Karpas-422 (cell line): ENCODE measurements at regions not wholly inside any gene's neighbourhood (a gene's known extent, or its start where the extent isn't known, plus 50 kb on each side); places are given as distances from the start of the nearest gene placed in this dataset.

Experiments used
- DNase-seq: peaks from one replicate; pipeline ENCODE4 v3.0.0-alpha.2; 2015
- H2AFZ ChIP-seq: fragments of 200-600 bp; sonication (generic); 2 replicates; pipeline ENCODE4 v1.6.1; 2014; ENCODE audit warnings: antibody characterized with exemption, low read length, mixed read lengths
- H3K27ac ChIP-seq: fragments of 200-600 bp; sonication (generic); 2 replicates; pipeline ENCODE4 v1.5.1; 2014; ENCODE audit warnings: mild to moderate bottlenecking, low read length, moderate library complexity
- H3K27me3 ChIP-seq: fragments of 200-600 bp; sonication (generic); 2 replicates; pipeline ENCODE4 v1.6.1; 2014; ENCODE audit warnings: low read length, mixed read lengths
- H3K36me3 ChIP-seq: fragments of 200-600 bp; sonication (generic); 2 replicates; pipeline ENCODE4 v1.6.1; 2014; ENCODE audit warnings: low read length, mixed read lengths; ENCODE audit not compliant: insufficient read depth
- H3K4me1 ChIP-seq: fragments of 200-600 bp; sonication (generic); 2 replicates; pipeline ENCODE4 v1.6.1; 2014; ENCODE audit warnings: mild to moderate bottlenecking, low read length, mixed read lengths
- H3K4me2 ChIP-seq: fragments of 200-600 bp; sonication (generic); 2 replicates; pipeline ENCODE4 v1.6.1; 2014; ENCODE audit warnings: low read length, low read depth, mild to moderate bottlenecking; ENCODE audit not compliant: poor library complexity, severe bottlenecking
- H3K4me3 ChIP-seq: fragments of 200-600 bp; sonication (generic); 2 replicates; pipeline ENCODE4 v1.5.1; 2014; ENCODE audit warnings: mild to moderate bottlenecking, antibody characterized with exemption, low read length, mixed read lengths
- H3K79me2 ChIP-seq: fragments of 200-600 bp; sonication (generic); 2 replicates; pipeline ENCODE4 v1.6.1; 2014; ENCODE audit warnings: mild to moderate bottlenecking, low read length, mixed read lengths
- H3K9ac ChIP-seq: fragments of 200-600 bp; sonication (generic); 2 replicates; pipeline ENCODE4 v1.6.0; 2014; ENCODE audit warnings: low read length
- H3K9me2 ChIP-seq: fragments of 200-600 bp; sonication (generic), shearing (Covaris generic); replicated peaks from 2 replicates; pipeline ENCODE4 v1.6.0; 2014; ENCODE audit warnings: mild to moderate bottlenecking, low read length, moderate library complexity; ENCODE audit not compliant: insufficient read depth
- H3K9me3 ChIP-seq: fragments of 300-700, 200-600 bp; sonication (generic); 2 replicates; pipeline ENCODE4 v1.6.1; 2014; ENCODE audit warnings: low read length, mixed read lengths
- H4K20me1 ChIP-seq: fragments of 200-600 bp; sonication (generic); 2 replicates; pipeline ENCODE4 v1.6.1; 2014; ENCODE audit warnings: mild to moderate bottlenecking, antibody characterized with exemption, low read length, low read depth; ENCODE audit not compliant: insufficient read depth

- no peaks in the 10 kb centered on the region for H3K36me3 ChIP-seq
- no peaks in the 10 kb centered on the region for H3K9me2 ChIP-seq
- H2AFZ ChIP-seq: no peak overlapping the region
- DNase-seq: no peak
- no peaks in the 10 kb centered on the region for H3K4me1 ChIP-seq
- H3K27me3 ChIP-seq: no peaks in the 10 kb centered on the region
- no peaks in the 10 kb centered on the region for H3K79me2 ChIP-seq
- H4K20me1 ChIP-seq: no peaks in the 10 kb centered on the region
- no peaks in the 10 kb centered on the region for H3K9me3 ChIP-seq
- no peak overlapping the region for H3K9ac ChIP-seq
- no peak overlapping the region for H3K27ac ChIP-seq
- H3K4me2 ChIP-seq: no peak overlapping the region
- H3K4me3 ChIP-seq: no peak overlapping the region
These were observed 76.8 kb upstream of the DPH6 start for GRCh38 chr15:35622641-35623340.

GRCh38 chr15:35624881-35625280 is 78.9 kb upstream of the DPH6 start:
- Histone ChIP-seq H2AFZ (no peak overlapping the region), H3K4me2 (no peak overlapping the region), H3K27me3 (no peaks in the 10 kb centered on the region), H4K20me1 (no peaks in the 10 kb centered on the region), H3K4me1 (no peaks in the 10 kb centered on the region), H3K9ac (no peak overlapping the region), H3K79me2 (no peaks in the 10 kb centered on the region), H3K9me2 (no peaks in the 10 kb centered on the region), H3K9me3 (no peaks in the 10 kb centered on the region), H3K36me3 (no peaks in the 10 kb centered on the region), H3K27ac (no peak overlapping the region), H3K4me3 (no peak overlapping the region)
- no peak for DNase-seq

- no peak for DNase-seq
- Histone ChIP-seq H2AFZ (no peak overlapping the region), H4K20me1 (no peaks in the 10 kb centered on the region), H3K4me3 (no peak overlapping the region), H3K36me3 (no peaks in the 10 kb centered on the region), H3K27ac (no peak overlapping the region), H3K9me2 (no peaks in the 10 kb centered on the region), H3K79me2 (no peaks in the 10 kb centered on the region), H3K4me2 (no peak overlapping the region), H3K4me1 (no peaks in the 10 kb centered on the region), H3K9ac (no peak overlapping the region), H3K9me3 (no peaks in the 10 kb centered on the region), H3K27me3 (no peaks in the 10 kb centered on the region)
These were observed 80.8 kb upstream of the DPH6 start for GRCh38 chr15:35626571-35627318.

- H3K9me3 ChIP-seq: no peaks in the 10 kb centered on the region
- H3K9me2 ChIP-seq: no peaks in the 10 kb centered on the region
- no peak overlapping the region for H3K4me2 ChIP-seq
- no peaks in the 10 kb centered on the region for H3K4me1 ChIP-seq
- H3K27ac ChIP-seq: no peak overlapping the region
- no peaks in the 10 kb centered on the region for H3K79me2 ChIP-seq
- no peak overlapping the region for H3K9ac ChIP-seq
- no peak overlapping the region for H3K4me3 ChIP-seq
- H3K27me3 ChIP-seq: no peaks in the 10 kb centered on the region
- H4K20me1 ChIP-seq: no peaks in the 10 kb centered on the region
- no peaks in the 10 kb centered on the region for H3K36me3 ChIP-seq
- no peak for DNase-seq
- no peak overlapping the region for H2AFZ ChIP-seq
These were observed 81.7 kb upstream of the DPH6 start for GRCh38 chr15:35627696-35628095.

- H3K4me2 ChIP-seq: no peak overlapping the region
- H3K4me3 ChIP-seq: no peak overlapping the region
- no peak overlapping the region for H2AFZ ChIP-seq
- no peaks in the 10 kb centered on the region for H3K27me3 ChIP-seq
- H3K9me3 ChIP-seq: no peaks in the 10 kb centered on the region
- no peak for DNase-seq
- H3K79me2 ChIP-seq: no peaks in the 10 kb centered on the region
- no peaks in the 10 kb centered on the region for H3K36me3 ChIP-seq
- no peak overlapping the region for H3K27ac ChIP-seq
- H3K9ac ChIP-seq: no peak overlapping the region
- H3K4me1 ChIP-seq: no peaks in the 10 kb centered on the region
- H4K20me1 ChIP-seq: no peaks in the 10 kb centered on the region
- H3K9me2 ChIP-seq: no peaks in the 10 kb centered on the region
These were observed 83.8 kb upstream of the DPH6 start for GRCh38 chr15:35629766-35630165.

GRCh38 chr15:35630532-35630931 is 84.6 kb upstream of the DPH6 start:
- Histone ChIP-seq H3K9me3 (no peaks in the 10 kb centered on the region), H3K27ac (no peak overlapping the region), H3K4me2 (no peak overlapping the region), H3K4me1 (no peaks in the 10 kb centered on the region), H4K20me1 (no peaks in the 10 kb centered on the region), H3K4me3 (no peak overlapping the region), H3K9ac (no peak overlapping the region), H3K9me2 (no peaks in the 10 kb centered on the region), H2AFZ (no peak overlapping the region), H3K27me3 (no peaks in the 10 kb centered on the region), H3K36me3 (no peaks in the 10 kb centered on the region), H3K79me2 (no peaks in the 10 kb centered on the region)
- no peak for DNase-seq

- Histone ChIP-seq H3K9me3 (no peaks in the 10 kb centered on the region), H3K9ac (no peak overlapping the region), H3K4me3 (no peak overlapping the region), H3K4me2 (no peak overlapping the region), H3K36me3 (no peaks in the 10 kb centered on the region), H3K79me2 (no peaks in the 10 kb centered on the region), H2AFZ (no peak overlapping the region), H3K27ac (no peak overlapping the region), H3K4me1 (no peaks in the 10 kb centered on the region), H3K27me3 (no peaks in the 10 kb centered on the region), H3K9me2 (no peaks in the 10 kb centered on the region), H4K20me1 (no peaks in the 10 kb centered on the region)
- DNase-seq: no peak
These were observed 85.0 kb upstream of the DPH6 start for GRCh38 chr15:35630985-35631384.

GRCh38 chr15:35633677-35634076 is 87.7 kb upstream of the DPH6 start:
- no peaks in the 10 kb centered on the region for H3K4me1 ChIP-seq
- H2AFZ ChIP-seq: no peak overlapping the region
- no peaks in the 10 kb centered on the region for H3K79me2 ChIP-seq
- H3K27ac ChIP-seq: no peak overlapping the region
- H3K9me3 ChIP-seq: no peaks in the 10 kb centered on the region
- no peak for DNase-seq
- no peaks in the 10 kb centered on the region for H4K20me1 ChIP-seq
- no peak overlapping the region for H3K4me3 ChIP-seq
- no peaks in the 10 kb centered on the region for H3K9me2 ChIP-seq
- H3K27me3 ChIP-seq: no peaks in the 10 kb centered on the region
- H3K36me3 ChIP-seq: no peaks in the 10 kb centered on the region
- no peak overlapping the region for H3K9ac ChIP-seq
- H3K4me2 ChIP-seq: no peak overlapping the region
